Hematopoietic multipotent progenitor cell treated with erythropoietin and hydrocortisone succinate and interleukin-3 and kit ligand, for 8 days (in vitro differentiated cells): ENCODE measurements at regions not wholly inside any gene's neighbourhood (a gene's known extent, or its start where the extent isn't known, plus 50 kb on each side); places are given as distances from the start of the nearest gene placed in this dataset.
"Not testable (repeated sequence)": the region's sequence is repeated elsewhere in the genome, so short reads cannot be mapped to it uniquely, and the experiment has no call there.

Experiments used
- DNase-seq: peaks from one replicate; pipeline ENCODE4 v3.0.0-alpha.2; 2015

DNA sequence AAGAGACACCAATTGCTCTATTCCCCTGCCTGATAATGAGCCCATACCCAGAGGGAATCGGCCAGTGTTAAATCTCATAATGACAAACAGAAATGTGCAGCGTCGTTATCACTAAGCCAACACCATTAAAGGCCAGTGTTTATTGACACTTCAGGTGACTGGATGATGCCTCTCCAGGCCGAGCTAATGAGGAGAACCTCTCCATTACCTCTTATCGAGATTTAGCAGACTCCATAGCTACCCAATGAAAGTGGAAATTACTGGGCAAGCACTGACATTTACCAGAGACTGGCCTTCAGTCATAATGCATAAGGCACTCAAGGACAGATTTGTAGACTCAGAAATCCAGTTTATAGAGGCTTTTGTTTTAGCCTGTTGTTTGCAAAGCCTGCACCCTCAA lies 669.5 kb downstream of the MAFB start:
- DNase-seq = no peak

DNA sequence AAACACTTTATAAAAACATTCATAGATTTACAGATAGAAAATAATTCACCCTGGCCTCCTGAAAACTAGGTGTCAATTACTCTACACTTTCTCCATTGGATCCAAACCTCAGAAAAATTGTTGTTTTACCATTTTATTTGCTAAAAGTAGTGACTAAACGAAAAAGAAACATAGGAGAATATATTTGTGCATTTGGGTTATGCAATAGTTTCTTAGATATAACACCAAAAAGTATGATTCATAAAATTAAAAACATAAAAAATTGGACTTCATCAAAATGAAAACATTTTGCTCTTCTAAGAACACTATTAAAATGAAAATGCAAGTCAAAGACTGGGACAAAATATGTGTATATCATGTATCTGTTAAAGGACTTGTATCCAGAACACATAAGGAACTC lies 671.3 kb downstream of the MAFB start:
- DNase-seq = no peak

DNA sequence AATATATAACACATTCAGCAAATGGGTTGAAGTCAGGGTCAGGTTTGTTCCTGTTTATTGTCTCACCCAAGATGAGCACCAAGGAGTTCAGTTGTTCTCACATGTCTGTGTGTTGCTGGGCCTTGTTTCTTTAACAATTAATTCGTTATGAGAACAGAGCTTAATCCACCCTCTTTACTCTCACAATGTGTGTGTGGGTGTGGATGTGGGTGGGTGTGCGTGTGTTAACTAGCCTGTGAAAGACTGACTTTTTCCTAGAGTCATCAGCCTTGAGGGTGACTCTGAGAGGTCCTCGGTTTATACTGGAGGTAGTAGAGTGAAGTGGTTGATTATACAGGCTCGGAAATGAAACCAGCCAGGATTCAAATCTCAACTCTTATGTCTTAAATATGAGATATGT lies 672.1 kb downstream of the MAFB start:
- DNase-seq = no peak

DNA sequence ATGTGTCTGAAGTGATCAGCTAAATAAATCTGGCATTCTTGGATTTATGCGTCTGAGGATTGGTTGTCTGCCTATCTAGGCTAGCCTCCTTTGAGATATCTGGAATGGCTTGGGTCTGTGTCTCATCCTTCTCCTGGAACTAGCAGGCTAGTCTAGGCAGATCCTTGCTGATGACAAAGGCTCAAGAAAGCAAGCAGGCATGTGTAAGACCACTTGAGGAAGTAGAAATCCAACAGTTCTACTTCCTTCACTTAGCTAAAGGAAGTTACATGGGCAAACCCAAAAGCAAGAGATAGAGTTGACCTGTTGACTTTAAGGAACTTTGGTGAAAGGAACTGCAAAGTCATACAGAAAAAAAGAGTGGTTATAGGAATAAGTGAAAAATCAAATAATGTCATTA lies 672.6 kb downstream of the MAFB start:
- no peak for DNase-seq

DNA sequence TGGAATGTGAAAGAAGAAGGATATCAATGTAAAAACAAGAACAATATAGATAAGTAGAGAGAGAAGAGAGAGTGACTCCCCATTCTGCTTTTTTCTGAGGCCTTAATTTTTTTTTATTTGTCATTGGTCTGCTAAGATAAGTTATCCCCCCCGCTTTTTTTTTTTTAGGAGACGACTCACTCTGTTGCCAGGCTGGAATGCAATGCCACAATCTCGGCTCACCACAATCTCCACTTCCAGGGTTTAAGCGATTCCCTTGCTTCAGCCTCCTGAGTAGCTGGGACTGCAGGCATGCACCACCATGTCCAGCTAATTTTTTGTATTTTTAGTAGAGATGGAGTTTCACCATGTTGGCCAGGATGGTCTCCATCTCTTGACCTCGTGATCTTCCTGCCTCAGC lies 677.0 kb downstream of the MAFB start:
- DNase-seq = not testable (repeated sequence)

DNA sequence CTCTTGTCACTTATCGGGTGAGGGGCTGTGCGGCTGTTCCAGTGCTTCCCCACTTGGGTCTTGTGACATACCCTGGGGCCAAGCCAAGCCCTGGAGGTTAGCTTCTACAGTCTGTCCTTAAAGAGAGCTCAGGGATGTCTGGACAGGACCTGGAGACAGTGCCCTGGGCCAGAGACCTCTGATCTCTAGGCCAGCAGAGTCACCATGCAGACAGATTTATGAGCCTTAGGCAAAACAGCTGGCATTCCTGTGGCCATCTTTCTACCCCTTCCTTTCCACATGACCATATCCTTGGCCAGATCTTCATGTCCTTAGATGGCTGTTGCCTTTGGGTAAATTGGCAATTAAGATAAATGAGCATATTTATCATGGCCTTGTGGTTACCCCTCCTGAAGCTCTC lies 678.6 kb downstream of the MAFB start:
- DNase-seq = no peak

DNA sequence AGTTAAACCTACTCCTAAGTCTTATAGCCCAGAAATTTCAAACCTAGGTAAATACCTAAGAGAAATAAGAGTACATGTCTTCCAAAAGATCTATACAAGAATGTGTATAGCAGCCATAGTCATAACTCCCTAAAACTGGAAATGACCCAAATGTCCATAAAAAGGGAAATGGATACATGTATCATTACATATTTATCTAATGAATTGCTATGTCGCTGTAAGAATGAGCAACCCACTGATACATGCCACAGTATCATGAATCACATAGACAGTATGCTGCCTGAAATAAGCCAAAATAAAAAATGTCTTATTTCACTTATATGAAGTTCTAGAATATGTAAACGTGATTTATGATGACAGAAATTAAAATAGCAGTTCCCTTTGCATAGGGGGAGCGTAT lies 679.5 kb downstream of the MAFB start:
- no peak for DNase-seq

DNA sequence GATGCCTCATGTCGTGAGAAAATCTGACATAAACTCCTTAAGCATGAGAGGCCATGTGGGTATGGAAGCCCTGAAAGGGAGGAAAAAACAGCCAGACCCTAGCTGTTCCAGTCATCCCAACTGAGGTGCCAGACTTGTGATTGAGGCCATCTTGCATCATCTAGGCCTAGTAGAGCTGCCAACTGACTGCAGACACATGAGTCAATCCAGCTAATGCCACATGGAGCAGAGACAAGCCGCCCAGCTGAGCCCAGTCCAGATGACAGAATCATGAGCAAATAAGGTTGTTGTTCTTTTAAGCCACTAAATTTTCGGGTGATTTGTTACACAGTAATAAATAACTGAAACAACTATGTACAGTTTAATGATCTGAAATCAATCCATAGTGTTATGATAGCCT lies 680.9 kb downstream of the MAFB start:
- DNase-seq = no peak

DNA sequence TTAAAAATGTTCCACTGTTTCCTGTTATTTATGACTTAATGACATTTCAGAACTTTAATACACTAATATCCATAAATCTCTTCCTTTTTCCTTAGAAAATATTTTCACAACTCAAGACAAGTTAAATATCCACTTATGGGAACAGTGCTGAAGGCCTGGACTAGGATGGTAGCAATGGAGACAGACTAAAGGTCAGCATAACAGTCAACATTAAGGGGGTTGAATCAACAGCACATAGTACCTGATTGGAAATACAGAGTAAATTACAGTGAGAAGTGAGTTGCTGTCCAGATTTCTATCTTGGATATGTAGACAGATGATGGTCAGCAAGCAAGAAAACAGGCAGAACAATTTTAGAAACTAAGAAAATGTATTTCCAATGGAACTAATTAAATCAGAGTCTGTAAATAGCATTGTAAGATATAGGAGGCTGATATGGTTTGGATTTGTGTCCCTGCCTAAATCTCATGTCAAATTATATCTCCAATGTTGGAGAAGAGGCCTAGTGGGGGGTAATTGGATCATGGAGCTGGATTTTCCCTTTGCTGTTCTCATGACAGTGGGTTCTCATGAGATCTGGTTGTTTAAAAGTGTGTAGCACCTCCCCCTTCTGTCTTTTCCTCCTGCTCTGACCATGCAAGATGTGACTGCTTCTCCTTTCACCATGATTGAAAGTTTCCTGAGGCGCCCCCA lies 682.7 kb downstream of the MAFB start:
- no peak for DNase-seq

DNA sequence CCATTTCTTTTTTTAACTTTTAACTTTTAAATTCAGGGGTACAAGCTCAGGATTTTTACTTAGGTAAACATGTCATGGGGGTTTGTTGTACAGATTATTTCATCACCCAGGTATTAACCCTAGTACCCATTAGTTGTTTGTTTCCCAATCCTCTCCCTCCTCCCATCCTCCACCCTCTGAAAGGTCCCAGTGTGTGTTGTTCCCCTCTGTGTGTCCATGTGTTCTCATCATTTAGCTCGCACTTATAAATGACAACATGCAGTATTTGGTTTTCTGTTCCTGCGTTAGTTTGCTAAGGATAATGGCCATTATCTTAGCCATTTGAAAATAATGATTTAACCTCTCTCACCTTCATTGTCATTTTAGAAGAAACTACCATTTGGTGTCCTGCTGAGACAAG lies 684.9 kb downstream of the MAFB start:
- DNase-seq = not testable (repeated sequence)

DNA sequence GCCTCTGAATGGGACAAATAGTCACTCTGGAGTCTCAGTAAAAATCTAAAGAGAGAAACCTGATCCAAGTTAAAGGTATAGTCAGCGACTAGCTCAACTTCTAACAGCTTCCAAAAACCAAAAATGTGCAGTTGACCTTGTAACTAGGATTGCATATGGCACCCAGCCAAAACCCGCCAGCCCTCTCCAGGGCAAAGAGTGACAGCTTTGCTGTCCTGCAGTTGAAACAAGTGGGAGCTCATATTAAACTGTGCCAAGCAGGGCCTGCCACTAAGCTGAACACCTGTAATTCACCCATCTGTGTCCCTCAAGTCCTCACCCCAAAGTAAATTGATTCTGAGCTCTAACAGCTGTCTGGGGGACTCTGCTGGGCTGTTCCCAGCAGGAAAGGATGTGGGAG lies 695.3 kb downstream of the MAFB start:
- no peak for DNase-seq

DNA sequence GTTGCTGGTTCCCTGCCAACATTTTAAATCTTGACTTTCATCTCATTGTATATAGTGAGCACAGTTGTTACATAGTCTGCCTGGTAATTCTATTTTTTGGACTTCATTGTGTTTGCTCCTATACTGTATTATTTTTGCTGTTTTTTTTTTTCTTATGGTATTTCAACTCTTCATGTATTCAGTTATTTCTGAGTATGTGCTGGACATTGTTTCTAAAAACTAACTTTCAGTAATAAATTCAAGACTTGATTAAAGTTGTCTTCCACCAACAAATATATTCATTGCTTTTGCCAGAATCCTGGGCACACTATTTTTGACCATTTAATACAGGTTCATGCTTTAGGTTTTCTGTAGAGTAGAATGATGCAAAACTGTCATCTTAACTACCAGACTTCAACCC lies 698.3 kb downstream of the MAFB start:
- no peak for DNase-seq

DNA sequence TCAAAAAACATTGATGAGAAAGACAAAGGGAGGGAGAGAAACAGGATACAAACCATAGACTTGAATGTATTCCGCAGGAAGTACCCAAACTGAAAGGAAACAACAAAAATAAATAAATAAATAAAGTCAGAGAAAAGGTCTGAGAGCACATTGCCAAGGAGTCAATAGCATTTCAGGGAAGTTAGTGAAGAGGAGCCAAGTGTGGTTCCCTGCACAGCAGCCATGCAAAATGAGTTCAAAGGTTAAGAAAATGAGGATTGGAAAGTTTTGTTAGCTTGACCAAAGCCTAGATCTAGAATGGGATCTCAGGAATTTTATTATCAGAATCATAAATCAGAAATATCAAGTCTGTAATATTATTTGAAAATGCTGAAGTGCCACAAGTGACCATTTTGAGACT lies 700.0 kb downstream of the MAFB start:
- no peak for DNase-seq

DNA sequence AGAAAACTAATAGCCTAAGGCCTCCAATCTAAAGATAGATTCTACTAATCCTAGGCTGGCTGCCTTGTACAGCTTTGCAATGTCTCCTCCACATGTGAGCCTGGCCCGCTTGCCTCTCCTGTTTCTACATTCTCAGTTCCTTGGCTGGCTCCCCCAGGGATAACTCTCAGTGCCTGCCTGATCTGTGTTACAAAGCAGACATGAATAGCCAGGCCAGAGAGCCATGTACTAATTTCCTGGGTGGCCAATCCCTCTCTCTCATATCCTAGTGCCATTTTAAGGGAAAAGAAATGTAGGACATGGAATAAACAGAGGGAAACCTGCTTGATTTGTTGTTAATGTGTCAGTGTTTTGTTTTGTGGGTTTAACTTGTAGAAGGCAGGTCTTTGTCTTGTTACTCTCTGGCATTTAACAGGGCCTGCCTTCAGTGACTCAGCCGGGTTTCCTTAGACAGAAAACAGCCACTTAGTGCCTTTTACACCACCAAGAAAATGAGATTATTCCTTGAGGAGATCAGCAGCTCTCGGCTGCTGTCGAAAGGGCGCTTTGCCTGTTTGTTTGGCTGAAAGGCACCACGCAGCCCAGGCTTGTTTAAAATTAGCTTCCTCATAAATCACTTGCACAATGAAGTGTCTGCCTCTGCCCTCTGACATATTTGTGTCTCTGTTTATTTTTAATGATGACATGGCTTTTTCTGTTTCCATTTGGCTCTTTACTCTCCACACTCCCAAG lies 702.7 kb downstream of the MAFB start:
- DNase-seq = no peak

DNA sequence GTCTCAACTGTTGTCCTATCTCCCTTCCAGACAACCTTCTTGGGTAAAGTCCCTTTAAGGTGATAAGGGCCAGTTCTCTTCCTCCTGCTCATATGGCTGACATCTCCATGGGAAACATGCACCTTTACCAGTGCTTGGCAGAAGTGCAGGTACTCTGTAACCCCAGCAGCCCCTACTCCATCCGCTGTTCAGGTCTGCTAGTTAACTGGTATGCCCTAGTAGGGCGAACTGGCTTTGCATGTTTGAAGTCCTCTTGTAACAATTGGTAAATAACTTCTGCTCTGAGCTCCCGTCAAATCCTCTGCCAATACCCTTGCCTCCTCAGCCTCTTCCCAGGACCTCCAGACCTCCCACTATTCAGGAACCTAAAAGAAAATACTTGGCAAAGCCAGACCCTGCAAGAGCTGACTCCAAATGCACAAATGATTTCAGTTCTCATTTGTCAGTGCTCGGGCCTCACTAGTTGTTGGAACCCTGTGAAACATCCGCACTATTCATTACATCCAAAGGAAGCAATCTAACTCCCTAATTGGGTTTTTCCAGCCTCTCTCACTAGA lies 703.7 kb downstream of the MAFB start:
- no peak for DNase-seq

DNA sequence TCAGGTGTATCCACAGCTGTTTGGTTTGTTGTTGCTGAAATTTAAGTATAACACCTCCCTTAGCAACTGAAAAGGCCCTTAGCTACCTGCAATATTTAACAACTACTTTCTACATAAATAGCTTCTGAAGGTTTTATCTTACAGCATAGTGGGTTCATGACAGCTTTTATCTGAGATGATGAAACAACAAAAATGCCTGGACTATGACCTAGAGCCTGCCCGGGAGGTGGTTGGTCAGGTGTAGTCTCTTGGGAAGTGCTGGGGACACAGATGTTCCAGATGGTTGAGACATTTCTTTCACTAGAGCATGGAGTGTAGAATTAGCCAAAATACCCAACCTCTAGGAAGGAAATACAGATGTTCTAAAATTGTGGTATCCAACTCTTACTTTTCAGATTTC lies 705.4 kb downstream of the MAFB start:
- DNase-seq = no peak

DNA sequence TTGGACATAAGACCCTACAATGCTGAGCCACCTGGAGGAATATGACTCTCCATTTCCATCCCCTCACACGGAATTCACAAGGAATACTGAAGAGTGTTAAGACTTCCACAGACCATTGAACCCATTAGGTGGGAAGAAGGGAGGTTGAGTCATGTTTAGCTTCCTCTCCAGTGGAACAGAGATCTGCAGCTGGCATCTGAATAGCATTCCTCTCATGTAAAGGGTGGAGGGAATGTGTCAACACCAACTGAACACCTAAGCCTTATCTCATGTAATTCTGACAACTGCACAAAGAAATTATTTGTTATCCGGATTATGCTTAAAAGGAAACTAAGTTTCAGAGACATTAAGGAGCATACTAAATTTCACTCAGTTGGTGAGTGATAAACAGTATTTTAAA lies 705.9 kb downstream of the MAFB start:
- no peak for DNase-seq

DNA sequence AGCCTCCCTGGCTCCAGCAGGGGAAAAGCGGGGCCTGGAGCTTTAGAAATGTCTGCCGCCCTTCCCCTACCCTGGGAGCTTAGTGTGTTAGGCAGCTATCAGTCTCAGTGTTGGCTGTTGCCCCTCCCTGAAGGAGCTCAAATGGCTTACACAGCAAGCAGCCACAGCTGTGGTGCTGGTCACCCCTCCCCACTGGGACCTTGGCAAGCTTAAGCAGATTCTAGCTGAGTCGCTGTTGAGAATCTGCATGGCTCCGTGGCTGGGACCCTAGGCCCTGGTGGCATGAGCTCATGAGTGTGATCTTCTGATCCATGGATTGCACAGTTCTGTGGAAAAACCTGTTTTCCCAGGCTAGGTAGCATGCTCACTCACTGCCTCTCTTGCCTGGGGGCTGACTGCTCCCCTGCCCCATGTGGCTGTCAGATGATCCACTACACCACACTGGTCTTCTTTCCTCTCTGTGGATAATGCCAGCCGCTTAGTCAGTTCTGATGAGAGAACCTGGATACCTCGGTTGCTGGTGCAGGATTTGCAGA lies 714.0 kb downstream of the MAFB start:
- no peak for DNase-seq

DNA sequence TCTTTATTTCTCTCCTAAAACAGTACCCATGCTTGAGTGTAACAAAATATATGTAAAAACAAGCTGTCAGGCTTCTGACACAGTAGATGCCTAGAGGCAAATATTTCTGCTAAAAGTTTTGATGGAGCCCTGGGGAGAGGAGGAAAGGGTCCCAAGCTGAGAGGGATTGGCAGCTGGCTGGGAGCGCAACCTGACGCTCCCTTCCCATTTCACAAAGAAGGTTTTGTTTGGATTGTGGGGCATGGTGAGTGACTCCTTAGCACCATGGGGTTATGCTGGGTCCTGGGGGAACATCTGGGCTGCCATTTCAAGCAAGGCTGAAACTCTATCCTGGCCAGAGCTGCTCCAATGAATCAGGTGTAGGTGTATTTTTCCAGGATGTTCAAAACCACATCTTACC lies 720.5 kb downstream of the MAFB start:
- no peak for DNase-seq

DNA sequence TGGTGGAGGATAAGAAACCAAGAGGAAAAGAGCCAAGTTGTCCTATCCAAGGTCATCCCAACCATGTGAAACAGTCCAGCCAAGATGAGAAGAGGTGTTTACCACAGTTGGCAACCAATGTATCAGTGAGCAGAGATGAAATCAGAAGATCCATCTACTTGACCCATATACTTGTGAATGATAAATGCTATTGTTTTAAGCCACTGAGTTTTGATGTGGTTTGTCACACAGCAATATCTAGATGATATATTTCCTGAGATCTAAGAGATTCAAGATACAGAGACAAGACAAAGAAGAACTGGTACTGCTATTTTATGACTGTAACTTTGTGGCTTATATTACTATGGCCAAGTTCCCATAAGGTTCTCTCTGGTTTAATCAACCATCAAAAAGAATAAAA lies 721.2 kb downstream of the MAFB start:
- no peak for DNase-seq

DNA sequence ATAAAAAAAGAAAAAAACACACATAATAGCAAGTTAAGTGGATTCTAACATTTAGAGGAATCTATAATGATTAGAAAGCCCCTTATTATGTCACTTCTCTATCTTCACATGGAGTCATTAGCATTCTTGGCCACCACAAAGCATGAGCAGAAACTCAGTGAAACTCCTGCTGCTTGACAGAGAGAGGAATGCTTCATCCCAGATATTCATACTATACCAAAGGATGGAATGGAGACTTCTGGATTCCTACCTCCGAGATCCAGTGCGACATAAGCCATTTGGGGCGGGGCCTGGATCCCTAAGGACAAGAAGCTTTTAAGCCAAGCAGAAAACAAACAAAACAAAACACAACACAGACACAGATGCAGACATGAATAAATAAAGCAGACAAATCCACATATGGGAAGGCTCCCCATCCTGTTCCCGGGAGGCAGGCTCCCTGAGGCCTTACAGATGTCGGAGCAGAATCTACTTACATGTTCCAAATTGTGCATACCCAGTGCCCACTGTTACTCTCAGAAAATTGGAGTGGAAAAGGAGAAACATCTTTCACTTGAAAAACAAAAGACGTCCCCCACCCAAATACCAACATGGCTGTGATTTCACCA lies 727.3 kb downstream of the MAFB start:
- DNase-seq = no peak

DNA sequence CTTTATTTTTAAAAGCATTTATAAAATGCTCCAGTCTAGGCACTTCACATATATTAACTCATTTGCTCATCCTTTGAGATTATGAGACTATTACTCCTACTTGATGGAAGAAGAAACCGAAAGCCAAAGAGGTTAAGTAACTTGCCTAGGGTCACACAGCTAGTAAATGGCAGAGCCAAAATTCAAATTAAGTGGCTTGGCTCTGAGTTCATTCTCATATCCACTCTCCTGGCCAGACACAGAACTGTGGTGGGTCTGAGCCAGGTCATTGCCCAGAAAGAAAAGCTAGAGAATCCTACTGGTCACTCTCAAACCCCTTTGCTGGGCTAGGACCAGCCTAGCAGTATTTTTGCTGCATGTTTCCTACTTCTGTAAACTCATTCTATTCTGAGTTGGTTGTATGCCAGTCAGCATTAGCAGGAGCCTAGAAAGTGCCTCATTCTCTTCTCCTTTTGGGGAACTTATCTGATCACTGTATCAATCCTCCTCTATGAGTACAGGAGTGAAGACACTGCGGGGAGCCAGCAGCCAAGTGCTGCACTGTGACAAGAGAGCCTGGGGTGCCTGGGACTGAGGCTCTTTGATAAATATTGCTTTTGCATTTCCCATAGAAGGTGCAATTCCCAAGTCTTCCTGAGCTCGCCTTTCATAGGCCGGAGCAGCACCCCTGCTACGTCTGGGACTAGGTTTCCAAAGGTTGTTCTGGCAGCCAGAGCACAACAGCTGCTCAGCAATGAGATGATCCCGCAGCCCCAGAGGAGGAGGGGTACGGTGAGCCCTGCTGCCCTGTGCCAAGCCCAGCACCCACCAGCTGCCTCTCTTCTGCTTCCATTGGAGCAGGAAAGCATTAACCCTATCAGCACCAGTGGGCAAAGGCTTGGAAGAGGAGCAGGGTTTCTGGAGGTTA lies 728.3 kb downstream of the MAFB start:
- DNase-seq = no peak

DNA sequence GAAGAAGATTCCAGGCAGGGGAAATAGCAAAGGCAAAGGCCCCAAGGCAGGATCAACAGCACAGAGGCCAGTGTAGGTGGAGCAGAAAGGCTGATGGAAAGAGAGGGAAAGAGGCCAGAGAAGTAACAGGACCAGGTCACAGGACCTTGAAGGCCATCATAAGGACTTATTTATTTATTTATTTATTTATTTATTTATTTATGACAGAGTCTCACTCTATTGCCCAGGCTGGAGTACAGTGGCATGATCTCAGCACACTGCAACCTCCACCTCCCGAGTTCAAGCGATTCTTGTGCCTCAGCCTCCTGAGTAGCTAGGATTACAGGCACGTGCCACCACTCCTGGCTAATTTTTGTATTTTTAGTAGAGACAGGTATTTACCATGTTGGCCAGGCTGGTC lies 731.1 kb downstream of the MAFB start:
- DNase-seq = not testable (repeated sequence)
